GM23248 (cell line): ENCODE measurements at regions not wholly inside any gene's neighbourhood (a gene's known extent, or its start where the extent isn't known, plus 50 kb on each side); places are given as distances from the start of the nearest gene placed in this dataset.

Experiments
- EZH2 ChIP-seq: fragments of 200-600 bp; sonication (generic); IDR thresholded peaks from 2 replicates; pipeline ENCODE4 v1.6.1; 2018; ENCODE audit warnings: antibody characterized with exemption, mild to moderate bottlenecking; ENCODE audit not compliant: insufficient read depth, poor library complexity, severe bottlenecking
- EZH2phosphoT487 ChIP-seq: fragments of 200-600 bp; sonication (generic); IDR thresholded peaks from 2 replicates; pipeline ENCODE4 v1.6.1; 2018; ENCODE audit warnings: antibody characterized with exemption, moderate library complexity, mild to moderate bottlenecking, low read depth; ENCODE audit not compliant: insufficient read depth

- no peak for TF ChIP-seq EZH2phosphoT487
- no peak for TF ChIP-seq EZH2
Observed at GRCh38 chr4:106497271-106497670, 128.7 kb upstream of the GIMD1 start.
